Left ventricle myocardium inferior (tissue), 1 donor: ENCODE measurements at regions not wholly inside any gene's neighbourhood (a gene's known extent, or its start where the extent isn't known, plus 50 kb on each side); places are given as distances from the start of the nearest gene placed in this dataset.

ENCODE experiments used
- DNase-seq: peaks from one replicate; pipeline ENCODE4 v3.0.0-alpha.2; 2020
- H3K27ac ChIP-seq: fragments of 200-600 bp; replicated peaks from 2 replicates; pipeline ENCODE4 v1.8.0; 2021
- H3K27me3 ChIP-seq: fragments of 200-600 bp; 2 replicates; pipeline ENCODE4 v1.8.0; 2021; ENCODE audit warnings: low read depth
- H3K36me3 ChIP-seq: fragments of 200-600 bp; 2 replicates; pipeline ENCODE4 v1.8.0; 2021
- H3K4me1 ChIP-seq: fragments of 200-600 bp; 2 replicates; pipeline ENCODE4 v1.8.0; 2021
- H3K4me3 ChIP-seq: fragments of 200-600 bp; 2 replicates; pipeline ENCODE4 v1.8.0; 2021; ENCODE audit warnings: mild to moderate bottlenecking, moderate library complexity
- H3K9me3 ChIP-seq: fragments of 200-600 bp; replicated peaks from 2 replicates; pipeline ENCODE4 v1.8.0; 2021
- CTCF ChIP-seq: fragments of 200-600 bp; IDR thresholded peaks from 2 replicates; pipeline ENCODE4 v1.8.0; 2021; ENCODE audit warnings: antibody characterized with exemption, mild to moderate bottlenecking, borderline replicate concordance
- intact Hi-C: fragments of 100-400 bp; cut with micrococcal nuclease; formaldehyde crosslinking; loops from one replicate; pipeline ENCODE4 v1.11.0; 2022
- donor health status: DM: no; HTN: yes; CAD: no; lungs with severe emphysema.

- H3K27me3 ChIP-seq: no peaks in the 10 kb centered on the region
- no peak for TF ChIP-seq CTCF
- H3K4me1 ChIP-seq: no peaks in the 10 kb centered on the region
- no peak overlapping the region for H3K4me3 ChIP-seq
- H3K36me3 ChIP-seq: no peaks in the 10 kb centered on the region
- intact Hi-C loops: no loop called here
- DNase-seq: no peak
- H3K27ac ChIP-seq: no peak overlapping the region
- H3K9me3 ChIP-seq: no peaks in the 10 kb centered on the region
These were observed 81.2 kb upstream of the ZBTB20 start for GRCh38 chr3:115228266-115228665.

- H3K4me3 ChIP-seq: no peak overlapping the region
- no peaks in the 10 kb centered on the region for H3K36me3 ChIP-seq
- no peaks in the 10 kb centered on the region for H3K9me3 ChIP-seq
- no peaks in the 10 kb centered on the region for H3K4me1 ChIP-seq
- H3K27me3 ChIP-seq: no peaks in the 10 kb centered on the region
- intact Hi-C loops: no loop called here
- no peak for TF ChIP-seq CTCF
- no peak for DNase-seq
- no peak overlapping the region for H3K27ac ChIP-seq
These were observed 85.1 kb upstream of the ZBTB20 start for GRCh38 chr3:115232167-115232566.

GRCh38 chr3:115233021-115233420 lies 85.9 kb upstream of the ZBTB20 start:
- TF ChIP-seq CTCF: no peak
- no peaks in the 10 kb centered on the region for H3K36me3 ChIP-seq
- DNase-seq: no peak
- no peaks in the 10 kb centered on the region for H3K27me3 ChIP-seq
- intact Hi-C loops: no loop called here
- no peak overlapping the region for H3K4me3 ChIP-seq
- no peaks in the 10 kb centered on the region for H3K9me3 ChIP-seq
- no peak overlapping the region for H3K27ac ChIP-seq
- H3K4me1 ChIP-seq: no peaks in the 10 kb centered on the region

GRCh38 chr3:115236496-115236895 lies 89.4 kb upstream of the ZBTB20 start:
- DNase-seq: no peak
- no peak overlapping the region for H3K4me3 ChIP-seq
- intact Hi-C loops: no loop called here
- no peak for TF ChIP-seq CTCF
- H3K9me3 ChIP-seq: no peaks in the 10 kb centered on the region
- H3K4me1 ChIP-seq: peaks cover 21% of the 10 kb centered on the region
- H3K36me3 ChIP-seq: no peaks in the 10 kb centered on the region
- H3K27ac ChIP-seq: no peak overlapping the region
- no peaks in the 10 kb centered on the region for H3K27me3 ChIP-seq

- TF ChIP-seq CTCF: no peak
- H3K4me1 ChIP-seq: peaks cover 21% of the 10 kb centered on the region
- H3K4me3 ChIP-seq: no peak overlapping the region
- intact Hi-C loops: no loop called here
- no peaks in the 10 kb centered on the region for H3K27me3 ChIP-seq
- no peaks in the 10 kb centered on the region for H3K9me3 ChIP-seq
- DNase-seq: peak; percentile 25
- H3K27ac ChIP-seq: peak overlapping the region; percentile 62
- no peaks in the 10 kb centered on the region for H3K36me3 ChIP-seq
These were observed 92.6 kb upstream of the ZBTB20 start for GRCh38 chr3:115239717-115240116.

GRCh38 chr3:115244350-115244749 lies 97.3 kb upstream of the ZBTB20 start:
- no peak overlapping the region for H3K27ac ChIP-seq
- peaks cover 13% of the 10 kb centered on the region for H3K4me1 ChIP-seq
- intact Hi-C loops: no loop called here
- H3K4me3 ChIP-seq: no peak overlapping the region
- DNase-seq: no peak
- no peaks in the 10 kb centered on the region for H3K9me3 ChIP-seq
- no peaks in the 10 kb centered on the region for H3K27me3 ChIP-seq
- no peak for TF ChIP-seq CTCF
- no peaks in the 10 kb centered on the region for H3K36me3 ChIP-seq
